EH (cell line): ENCODE measurements at regions not wholly inside any gene's neighbourhood (a gene's known extent, or its start where the extent isn't known, plus 50 kb on each side); places are given as distances from the start of the nearest gene placed in this dataset.

ENCODE experiments used
- DNase-seq: peaks from one replicate; pipeline ENCODE4 v3.0.0-alpha.2; 2015; ENCODE audit warnings: low read depth

DNA sequence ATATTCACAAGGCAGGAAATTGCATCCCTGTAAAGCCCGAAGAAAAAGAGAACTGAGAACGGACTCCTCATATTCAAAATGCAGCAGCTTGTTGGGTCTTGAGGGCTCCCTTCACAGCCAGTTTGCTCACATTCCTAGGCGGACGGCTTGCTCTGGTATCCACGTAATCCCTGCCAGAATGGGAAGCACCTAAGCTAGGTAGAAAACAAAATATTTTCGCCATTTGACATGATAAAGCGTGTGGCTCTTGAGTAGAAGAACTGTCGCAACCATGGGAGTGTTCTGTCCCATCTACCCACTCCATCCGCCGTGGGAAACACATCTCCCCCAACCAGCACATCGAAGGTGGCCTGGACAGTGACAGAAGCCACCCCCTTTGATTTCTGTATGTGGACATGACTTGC, 183.1 kb downstream of the GAS1 start:
- no peak for DNase-seq

DNA sequence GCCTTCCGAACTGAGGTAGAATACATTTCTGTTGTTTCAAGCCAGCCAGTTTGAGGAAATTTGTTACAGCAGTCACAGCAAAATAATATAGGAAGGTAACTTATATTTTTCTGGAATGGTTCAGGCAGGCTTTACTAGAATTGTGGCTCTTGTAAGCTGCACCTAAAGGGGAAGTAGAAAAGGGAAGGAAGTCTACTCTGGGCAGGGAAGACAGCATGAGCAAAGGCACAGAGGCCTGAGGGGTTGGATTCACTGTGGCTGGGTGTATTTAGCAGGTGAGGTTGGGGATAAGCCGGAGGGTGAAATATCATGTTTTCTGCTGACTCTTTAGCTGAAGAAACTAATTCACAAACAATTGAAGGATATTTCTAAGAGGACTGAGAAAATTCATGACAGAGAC, 183.5 kb downstream of the GAS1 start:
- DNase-seq = no peak

DNA sequence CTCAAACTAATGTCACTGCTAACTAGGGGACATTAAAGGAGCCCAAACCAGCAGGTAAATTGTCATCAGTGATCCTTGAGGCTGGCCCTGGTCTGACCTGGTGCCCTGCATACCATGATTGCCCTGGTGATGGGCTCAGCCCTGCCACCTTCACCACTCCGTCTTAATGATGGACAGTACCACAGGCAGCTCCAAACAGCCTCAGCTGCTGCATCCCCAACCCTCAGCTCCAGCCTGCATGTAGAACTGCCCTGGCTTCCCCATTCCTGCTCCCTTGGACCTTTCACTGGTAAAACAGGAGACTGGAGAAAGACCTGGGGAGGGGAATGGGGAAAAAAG, 190.0 kb downstream of the GAS1 start:
- DNase-seq = no peak

DNA sequence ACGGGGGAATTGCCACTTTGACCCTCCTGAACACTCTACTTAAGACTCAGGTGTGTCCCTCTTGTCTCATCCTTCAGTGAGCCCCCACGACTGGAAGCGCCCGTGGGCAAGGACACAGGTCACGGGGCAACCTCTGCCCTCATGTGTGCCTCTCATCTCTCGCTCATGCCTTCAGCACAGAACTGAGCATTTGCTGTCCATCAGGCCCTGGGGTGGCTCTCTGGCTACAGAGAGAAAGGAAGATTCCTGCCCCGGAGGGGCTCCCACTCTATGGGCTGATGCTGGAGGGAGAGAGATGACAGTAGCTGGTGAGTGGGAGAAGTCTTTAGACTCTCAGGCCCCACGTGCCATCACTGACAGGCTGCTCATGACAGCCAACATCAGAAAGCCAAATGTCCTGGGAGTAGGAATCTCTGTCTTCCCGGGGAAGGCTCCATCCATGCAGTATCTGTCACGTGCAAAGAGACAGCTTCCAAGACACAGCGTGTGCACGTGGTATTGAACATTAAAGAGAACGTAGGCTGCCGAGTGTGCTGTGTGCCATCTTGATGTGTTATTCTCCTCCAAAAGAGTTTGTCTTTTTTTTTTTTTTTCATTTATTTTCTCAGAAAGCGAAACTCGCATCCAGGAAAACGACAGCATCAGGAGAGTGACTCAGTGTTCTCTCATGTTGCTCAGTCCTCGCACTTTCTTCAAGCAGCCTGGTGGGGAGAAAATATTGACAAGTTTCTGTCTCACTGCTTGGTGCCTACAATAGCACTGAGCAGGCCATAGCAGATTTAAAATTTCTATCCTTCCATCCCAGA, 190.5 kb downstream of the GAS1 start:
- DNase-seq = no peak

DNA sequence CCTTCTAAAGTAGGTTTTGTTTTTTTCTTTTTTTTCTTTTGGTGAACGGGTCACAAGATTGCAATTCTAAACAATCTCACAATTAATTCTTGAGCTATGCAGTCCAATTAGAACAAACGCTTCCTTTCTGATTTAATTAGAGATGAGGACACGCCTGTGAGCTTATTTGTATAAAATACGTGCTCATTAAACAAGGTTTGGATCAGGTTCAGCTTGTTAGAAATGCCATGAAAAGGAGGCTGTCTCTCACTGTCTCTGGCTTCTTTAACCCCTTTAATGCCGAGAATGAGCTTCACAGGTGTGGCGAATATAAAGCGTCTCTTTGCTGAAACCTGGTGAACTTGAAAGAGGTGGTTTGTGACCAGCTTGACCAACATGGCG, 191.8 kb downstream of the GAS1 start:
- no peak for DNase-seq

DNA sequence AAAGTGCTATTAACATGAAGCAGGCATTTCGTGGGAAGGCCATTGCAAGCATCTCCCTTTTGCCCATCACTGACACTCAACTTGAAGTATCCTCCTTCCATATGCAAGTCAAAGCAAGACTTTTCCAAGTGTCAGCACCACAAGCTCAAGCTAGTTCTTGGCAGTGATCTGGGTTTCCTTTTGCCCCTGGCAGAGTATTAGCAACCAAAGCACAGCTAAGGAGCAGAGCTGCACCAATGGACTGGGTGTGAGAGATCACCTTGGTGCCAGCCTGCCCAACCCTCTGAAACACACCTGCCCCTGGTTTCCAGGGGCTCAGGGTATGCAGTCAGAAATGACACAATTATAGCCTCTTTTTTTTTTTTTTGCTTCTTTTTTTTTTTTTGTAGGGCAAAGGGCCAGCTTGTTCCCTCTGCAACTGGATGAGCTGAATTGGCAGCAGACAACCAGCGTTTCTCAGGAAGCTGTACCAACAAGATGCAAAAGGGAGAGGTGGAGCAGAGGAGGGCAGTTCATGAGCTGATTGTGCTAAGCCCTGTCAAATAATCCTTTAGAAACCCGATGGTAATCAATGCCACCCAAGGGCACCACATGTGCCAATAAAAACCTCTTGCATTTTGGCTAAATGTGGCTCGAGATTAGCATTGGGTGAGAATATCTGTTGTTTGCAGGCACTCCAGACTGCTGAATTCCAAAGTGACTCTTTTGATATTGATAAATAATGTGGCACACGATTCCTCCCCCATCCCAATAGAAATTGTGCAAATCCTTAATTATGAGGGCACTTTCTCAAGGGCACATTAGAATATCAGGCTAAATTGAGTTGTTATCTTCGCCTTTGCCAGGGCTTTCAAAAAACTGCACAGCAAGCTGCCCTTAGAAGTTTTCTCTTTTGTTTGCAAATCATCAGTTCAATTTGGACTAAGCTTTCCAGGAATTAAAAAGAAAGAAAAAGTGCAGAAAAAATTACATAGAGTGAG, 192.4 kb downstream of the GAS1 start:
- DNase-seq = no peak

DNA sequence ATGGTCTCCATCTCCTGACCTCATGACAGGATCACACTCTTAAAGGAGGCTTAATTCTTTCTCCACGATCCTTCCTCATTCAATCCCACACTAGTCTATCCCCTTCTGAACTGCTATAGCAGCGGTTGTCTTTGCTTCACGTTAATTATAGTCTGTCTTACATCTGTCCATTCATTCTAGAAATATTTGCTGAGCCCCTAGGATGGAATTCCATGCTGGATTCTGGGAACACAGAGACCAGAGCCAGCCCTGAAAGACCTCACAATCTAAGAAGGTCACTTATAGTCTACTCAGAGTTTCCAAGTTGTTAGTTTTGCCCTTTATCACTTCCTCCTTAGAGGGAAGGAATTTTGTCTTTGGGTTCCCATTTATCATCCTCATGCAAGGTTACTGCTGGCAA, 193.5 kb downstream of the GAS1 start:
- peak; percentile 43 for DNase-seq

DNA sequence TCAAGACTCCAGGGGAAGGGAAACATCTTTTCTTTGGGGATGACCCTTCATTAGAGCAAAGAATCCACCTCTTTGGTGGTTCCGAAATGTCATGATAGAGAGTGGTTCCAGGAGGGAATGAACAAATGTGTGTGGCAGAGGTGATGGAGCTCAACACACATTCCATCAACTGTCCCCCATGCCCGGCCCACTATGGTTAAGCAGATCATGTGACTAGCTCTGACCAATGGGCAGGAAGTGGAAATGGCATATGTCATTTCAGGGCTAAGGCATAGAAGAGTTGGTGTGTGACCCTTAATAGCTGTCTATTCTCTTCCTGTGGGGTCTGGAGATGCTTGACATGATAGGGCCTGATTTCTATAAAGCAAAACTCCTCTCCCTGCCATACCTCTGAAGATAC, 194.6 kb downstream of the GAS1 start:
- no peak for DNase-seq

DNA sequence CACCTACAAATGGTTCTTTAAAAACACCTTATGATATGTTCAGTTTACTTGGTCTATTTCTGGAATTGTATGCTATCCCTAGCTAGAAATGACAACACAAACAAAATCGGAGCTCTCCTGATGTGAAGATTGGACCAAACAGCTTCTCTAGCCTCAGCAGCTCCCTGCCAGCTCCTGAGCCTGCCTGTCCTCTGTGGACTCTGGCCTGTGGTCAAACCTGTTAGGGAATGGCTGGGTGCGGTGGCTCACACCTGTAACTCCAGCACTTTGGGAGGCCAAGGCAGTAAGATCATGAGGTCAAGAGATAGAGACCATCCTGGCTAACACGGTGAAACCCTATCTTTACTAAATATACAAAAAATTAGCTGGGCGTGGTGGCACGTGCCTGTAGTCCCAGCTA, 195.3 kb downstream of the GAS1 start:
- no peak for DNase-seq

DNA sequence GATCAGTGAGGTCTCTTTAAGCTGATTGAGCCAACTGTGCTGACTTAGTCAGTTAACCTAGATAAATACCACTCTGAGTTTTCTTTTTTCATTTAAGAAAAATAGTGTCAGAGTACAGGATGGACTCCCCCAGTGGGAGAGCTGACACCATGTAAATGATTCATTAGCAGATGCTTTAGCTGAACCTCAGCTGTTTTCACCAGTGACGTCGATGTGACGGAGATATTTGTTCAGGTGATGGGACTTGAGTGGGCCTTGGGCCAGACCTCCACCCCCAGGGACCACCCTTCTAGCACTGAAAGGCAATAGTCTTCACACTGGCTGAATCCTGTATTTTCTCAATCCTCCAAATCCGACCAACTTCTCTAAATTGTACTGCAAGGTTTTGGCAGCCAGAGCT, 196.1 kb downstream of the GAS1 start:
- DNase-seq = no peak

DNA sequence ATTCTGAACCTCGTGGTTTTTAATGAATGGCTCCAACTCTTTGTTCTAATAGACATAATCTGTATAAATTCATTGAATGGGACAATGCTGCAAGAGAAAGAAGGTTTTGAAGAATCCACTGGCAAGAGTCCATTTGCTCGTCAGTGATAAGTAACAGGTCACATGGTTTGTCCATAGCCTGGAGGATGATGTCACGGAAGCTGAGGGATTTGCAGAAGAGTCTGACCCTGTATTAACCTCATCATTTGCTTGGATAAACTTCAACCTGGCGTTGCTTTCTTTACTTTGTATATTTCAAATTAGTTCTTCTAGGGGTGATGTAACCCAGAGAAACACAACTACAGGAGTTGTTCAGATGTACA, 197.4 kb downstream of the GAS1 start:
- DNase-seq = peak; percentile 79

DNA sequence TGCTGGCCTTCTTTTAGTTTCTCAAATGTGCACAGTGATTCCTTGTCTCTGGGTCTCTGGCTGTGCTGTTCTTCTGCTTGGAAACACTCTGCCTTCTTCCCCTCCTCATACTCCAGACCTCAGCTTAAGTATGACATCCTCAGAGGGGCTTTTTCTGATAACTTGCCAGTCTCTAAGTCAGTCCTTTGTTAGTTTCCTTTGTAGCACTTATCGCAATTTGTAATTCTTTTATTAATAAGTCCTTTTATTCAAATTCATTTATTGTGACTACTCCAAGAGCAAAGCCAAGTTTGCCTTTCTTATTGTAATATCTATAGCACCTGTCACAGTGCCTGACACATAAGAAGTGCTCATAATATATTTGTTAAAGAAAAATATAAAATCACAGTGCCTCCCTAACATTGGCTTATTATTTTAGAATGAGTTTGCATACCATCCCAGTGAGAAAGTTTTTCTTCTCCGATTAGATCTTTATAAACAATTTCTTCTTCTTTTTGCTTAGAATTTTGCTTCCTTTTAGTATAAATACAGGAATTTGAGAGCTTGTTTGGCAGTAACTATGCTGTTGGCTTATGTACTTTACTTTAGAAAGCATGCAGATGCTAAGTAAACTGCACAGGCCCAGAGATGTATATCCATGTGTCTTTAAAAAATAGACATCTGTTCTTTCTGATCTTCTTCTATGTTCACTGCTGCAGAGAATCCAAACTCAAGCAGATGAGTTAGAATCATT, 198.0 kb downstream of the GAS1 start:
- peak; percentile 31 for DNase-seq

DNA sequence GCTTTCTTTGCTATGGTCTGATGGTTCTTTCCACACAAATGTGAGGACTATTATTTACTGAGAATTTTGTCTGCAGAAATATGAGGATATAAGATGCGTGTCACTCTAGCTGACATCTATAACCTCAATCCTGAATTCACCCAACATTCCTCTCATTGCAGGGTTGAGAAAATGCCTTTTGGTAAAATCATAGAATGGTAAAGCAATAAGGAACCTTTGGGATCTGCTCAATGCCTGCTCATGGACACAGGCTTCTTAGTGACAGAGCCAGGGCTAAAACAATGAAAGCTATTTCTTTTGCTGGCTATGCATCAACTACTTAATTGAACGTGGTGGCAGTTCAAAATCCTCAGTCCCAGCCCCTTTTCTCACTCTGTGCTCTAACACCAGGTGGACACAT, 199.6 kb downstream of the GAS1 start:
- DNase-seq = peak; percentile 58

DNA sequence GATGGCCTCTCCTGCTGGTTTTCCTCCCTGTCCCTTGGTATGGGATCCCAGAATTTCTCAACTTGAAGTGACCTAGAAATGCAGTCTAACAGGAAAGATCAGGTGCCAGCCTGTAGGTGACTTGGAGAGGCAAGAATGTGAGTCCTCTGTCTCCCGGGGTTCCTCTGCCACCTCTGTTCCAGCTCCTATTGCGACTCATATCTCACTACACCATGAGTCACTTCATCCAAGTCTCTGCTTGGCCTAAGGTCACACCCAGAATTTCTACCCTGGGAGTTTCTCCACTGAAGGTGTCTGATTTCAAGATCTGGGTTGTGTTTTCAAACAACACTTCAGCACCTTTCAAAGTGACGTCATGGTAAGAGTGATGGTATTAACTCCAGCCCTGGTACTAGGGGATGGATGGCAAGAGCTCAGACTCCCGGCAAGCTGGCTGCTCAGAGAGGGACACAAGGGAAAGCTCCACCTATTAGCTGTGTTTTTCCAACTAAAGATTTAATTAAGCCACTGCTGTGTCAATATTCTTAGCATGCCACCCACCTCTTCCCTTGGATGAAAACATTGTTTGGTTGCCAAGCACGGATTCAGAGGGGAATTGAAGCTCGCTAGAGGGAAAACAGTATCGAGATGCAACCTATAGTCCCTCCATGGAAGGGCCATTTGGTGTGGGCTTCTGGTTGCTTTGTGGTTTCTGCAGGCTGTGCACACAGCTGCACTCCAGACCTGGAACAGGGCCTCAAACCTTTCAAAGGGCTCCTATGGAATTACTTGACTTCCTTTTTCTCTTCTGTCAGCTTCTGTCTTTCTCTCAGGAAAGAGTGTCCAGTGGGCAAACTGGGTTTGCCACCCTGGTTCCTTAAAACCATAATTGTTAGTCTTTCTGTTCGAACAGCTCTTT, 205.7 kb downstream of the GAS1 start:
- DNase-seq = peak; percentile 59

DNA sequence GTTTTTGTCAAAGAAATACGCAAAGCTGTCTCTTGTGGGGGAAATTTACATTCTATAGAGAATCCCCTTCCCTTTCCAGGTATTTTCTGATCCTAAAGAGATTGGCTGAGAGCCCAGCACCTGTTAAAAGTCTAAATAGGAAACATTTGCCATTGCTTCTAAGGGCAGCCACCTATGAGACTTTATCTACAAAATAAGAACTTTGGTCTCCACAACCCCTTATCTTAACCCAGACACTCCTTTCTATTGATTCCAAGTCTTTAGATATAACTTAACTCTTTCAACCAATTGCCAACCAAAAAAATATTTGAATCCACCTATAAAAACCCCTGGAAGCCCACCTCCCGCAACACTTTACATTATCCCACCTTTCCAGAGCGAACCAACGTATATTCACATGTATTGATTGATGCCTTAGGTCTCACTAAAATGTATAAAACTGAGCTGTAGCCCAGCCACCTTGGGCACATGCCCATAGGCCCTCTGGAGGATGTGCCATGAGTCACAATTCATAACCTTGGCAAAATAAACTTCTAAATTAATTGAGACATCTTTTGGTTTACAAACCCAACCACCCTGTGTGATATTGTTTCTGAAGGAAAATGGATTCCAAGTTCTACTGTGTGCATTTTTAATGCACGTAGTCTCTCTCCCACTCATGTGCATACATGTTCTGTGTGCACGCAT, 211.4 kb downstream of the GAS1 start:
- DNase-seq = peak; percentile 18

DNA sequence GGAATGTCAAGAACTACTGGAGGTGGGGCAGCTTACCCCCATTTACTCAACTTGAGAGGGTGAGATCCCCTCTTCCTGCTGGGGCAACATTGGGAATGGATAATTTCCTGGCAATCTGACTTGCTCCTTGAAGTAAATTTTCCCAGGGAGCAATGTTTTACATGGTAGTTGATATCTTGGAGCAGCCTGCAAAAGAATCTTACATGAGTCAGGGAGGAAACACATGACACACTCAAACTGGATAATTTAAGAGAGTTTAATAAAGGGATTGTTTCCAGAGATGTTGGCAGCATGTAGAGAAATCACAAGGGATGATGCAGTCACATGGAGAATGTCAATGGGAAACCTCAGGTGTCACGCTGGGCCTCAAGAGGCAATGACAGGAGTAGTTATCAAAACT, 212.5 kb downstream of the GAS1 start:
- DNase-seq = peak; percentile 82

DNA sequence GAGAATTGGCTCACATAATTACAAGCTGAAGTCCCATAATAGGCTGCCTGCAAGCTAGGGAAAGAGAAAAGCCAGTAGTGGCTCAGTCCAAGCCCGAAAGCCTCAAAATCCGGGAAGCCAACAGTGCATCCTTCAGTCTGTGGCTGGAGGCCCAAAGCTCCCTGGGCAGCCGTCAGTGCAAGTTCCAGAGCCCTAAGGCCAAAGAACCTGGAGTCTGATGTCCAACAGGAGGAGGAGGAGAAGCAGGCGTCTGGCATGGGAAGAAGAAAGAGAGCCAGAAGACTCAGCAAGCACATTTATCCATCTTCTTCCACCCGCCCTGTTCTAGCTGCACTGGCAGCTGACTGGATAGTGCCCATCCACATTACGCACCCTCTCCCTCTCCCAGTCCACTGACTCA, 213.4 kb downstream of the GAS1 start:
- DNase-seq = no peak

DNA sequence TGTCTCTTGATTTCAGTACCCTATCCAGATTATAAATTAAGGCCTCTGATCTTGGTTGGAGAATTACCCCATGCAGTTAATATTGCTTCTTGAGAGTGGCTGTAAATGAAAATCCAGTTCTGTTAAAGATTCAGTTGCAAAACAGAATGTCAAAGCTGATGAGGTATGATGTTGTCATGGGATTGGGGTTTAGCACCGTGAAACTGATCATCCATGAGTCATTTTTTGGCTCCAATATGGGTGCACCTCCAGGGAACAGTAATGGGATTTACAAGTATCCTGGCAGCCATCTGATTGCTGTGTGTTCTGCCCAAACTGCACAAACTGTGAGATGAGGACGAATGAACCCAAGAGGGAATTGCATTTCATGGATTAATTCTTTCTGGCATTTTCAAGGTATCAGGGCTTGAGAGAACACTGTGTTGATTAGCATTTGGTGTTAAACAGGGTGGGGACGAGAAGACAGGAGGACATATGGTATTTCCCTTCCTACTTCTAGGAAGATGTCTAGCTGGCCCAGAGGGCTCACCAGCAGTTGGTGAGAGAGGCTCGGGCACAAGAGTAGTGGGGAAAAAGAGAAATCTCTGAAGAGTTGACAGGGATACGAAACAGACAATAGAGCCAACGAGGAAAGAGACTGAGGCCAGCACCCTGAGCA, 214.7 kb downstream of the GAS1 start:
- DNase-seq = peak; percentile 74

DNA sequence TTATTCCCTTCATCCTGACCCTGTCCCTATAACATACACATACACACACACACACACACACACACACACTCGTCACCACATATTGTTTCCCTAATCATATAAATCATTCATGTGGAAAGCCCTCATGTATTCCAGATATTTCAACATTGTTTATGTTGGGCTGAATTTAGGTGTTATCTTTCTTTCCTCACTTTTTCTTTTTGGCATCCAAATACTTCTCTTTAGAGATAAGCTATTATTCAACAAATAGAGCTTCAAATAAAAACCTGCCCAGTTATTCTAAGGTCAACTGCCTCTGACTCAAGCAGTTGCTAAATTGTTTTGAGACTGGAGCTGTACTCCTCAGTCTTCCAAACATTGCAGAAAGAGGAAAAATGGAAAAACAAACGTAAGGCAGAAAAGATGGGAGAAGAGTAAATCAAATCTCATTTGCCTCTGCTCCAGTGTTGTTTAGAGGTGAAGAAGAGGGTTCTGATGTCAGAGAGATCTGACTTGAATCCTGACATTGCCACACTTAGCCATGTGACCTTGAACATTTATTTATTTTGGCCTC, 215.7 kb downstream of the GAS1 start:
- peak; percentile 49 for DNase-seq
